ENCODE measurements at regions not wholly inside any gene's neighbourhood (a gene's known extent, or its start where the extent isn't known, plus 50 kb on each side); places are given as distances from the start of the nearest gene placed in this dataset.

DNA sequence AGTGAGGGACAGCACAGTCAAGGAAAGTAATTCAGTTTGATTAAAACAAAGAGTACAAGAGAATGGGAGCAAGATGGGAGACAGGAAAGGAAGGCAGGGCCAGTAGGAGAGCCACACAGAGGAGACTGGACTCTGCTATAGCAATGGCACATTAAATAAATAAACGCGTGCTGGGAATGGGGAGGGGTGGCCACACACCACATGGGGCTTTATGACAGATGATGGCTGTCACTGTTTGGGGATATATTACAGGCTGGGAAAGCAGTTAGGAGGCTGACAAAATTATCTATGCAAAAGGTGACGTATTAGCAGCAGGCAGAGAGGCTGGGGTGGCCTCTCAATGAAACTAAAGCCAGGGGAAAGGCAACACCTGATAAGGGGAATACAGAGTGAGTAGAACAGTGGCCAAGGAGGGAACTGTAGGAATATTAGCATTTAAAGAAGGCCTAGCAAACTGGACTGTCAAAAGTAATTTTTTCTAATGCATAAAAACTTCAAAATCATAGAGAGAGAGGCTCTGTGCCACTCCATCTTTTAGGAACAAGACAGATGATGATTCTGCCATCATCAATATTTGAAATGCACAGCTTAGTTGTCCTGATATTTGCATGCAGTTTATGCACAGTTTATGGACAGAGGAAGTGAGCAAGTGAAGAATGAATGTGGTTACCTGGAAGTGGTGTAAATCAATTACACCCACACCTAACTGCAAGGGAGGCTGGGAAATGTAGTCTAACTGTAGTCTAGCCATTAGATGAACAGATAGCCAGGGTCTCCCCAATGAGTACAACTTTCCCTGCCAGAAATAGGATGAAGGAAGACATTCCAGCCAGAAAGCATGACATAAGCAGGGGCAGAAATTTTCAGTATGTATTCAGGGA lies 346.5 kb downstream of the FOXO1 start:
- H3K4me3 ChIP-seq (replicated peaks in 1 of 2; ENCODE audit: low read depth in 2 of 2, low read length in 2 of 2): no peak overlapping the region
- TF ChIP-seq CTCF (IDR thresholded peaks at IDR 0.05; ENCODE audit: low read depth, low read length): no peak
- no peak for DNase-seq (ENCODE audit: low read depth in 2 of 2)

DNA sequence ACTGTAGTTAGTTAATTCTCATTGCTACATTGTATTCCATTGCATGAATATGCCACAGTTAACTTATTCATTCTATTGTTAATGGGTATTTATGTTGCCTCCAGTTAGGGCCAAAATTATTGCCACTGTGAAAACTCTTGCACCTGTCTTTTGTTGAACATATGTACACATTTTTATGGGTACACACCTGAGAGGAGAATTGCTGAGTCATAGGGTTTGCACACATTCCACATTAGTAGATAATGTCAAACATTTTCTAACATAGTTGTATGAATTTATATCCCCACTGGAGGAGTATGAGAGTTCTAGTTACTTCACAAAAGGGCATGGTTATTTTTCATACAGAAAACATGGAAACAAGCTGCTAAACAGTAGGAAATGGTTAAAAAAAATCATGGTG lies 338.4 kb downstream of the FOXO1 start:
- no peak for DNase-seq (ENCODE audit: low read depth in 2 of 2)
- TF ChIP-seq CTCF (IDR thresholded peaks at IDR 0.05; ENCODE audit: low read depth, low read length): no peak
- H3K4me3 ChIP-seq (replicated peaks in 1 of 2; ENCODE audit: low read depth in 2 of 2, low read length in 2 of 2): no peak overlapping the region

- peak; percentile 60 to 66 for DNase-seq (ENCODE audit: low read depth in 2 of 2)
- H3K4me3 ChIP-seq (replicated peaks in 1 of 2; ENCODE audit: low read depth in 2 of 2, low read length in 2 of 2): no peak overlapping the region
- TF ChIP-seq CTCF (IDR thresholded peaks at IDR 0.05; ENCODE audit: low read depth, low read length): no peak
Observed at GRCh38 chr13:40329781-40330485, 336.5 kb downstream of the FOXO1 start.

DNA sequence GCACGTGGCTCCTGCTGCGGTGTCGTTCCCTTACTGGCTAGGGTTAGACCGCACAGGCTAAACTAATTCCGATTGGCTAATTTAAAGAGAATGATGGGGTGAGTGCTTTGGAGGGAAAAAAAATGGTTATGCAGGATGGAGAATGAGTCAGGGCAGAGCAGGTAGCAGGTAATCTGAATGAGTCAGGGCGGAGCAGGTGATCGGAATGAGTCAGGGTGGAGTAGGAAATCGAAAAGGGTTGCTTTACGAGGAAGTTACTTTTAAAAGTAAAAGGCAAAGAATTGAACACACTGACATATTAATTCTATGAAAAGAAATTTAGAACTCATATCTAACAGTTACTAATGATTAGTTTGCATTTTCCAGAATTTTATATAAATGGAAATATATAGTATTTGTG lies 335.5 kb downstream of the FOXO1 start:
- H3K4me3 ChIP-seq (replicated peaks in 1 of 2; ENCODE audit: low read depth in 2 of 2, low read length in 2 of 2): no peak overlapping the region
- DNase-seq (ENCODE audit: low read depth in 2 of 2): no peak
- TF ChIP-seq CTCF (IDR thresholded peaks at IDR 0.05; ENCODE audit: low read depth, low read length): no peak

DNA sequence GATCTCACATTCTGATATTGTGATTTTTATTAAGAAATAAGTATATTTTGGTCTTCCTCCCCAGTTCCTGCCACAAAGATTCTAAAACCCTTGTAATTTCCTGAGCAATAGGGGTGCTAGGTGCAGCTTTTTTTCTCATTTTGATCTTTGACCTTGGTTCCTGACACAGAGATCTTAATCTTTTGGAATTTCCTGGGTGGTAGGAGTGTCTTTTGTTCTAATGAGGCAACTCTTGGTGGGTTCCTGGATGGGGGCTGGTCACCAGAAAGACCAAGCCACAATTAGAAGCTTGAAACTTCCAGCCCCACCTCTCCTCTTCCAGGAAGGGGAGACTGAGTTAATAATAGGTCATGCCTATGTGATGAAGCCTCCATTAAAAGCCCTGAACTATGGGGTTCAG lies 334.6 kb downstream of the FOXO1 start:
- TF ChIP-seq CTCF (IDR thresholded peaks at IDR 0.05; ENCODE audit: low read depth, low read length): no peak
- H3K4me3 ChIP-seq (replicated peaks in 1 of 2; ENCODE audit: low read depth in 2 of 2, low read length in 2 of 2): no peak overlapping the region
- DNase-seq (ENCODE audit: low read depth in 2 of 2): no peak

DNA sequence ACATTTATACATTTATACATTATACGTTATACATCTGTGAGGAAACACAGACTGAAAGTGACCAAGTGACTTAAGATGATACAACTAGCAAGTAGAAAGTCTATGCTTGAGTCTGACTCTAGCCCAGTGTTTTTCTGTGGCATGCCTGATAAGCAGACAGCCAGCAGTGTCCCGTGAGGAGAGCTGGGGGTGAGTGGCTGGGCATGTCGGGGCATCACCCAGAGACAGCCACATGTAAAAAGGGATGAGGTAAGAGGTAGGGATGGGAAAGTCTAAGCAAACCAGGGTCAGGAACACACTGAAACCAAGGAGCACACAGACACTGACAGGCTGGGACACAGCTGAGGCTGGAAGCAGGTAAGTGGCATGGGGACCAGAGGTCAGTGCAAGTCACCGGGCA lies 333.2 kb downstream of the FOXO1 start:
- no peak for TF ChIP-seq CTCF (IDR thresholded peaks at IDR 0.05; ENCODE audit: low read depth, low read length)
- H3K4me3 ChIP-seq (replicated peaks in 1 of 2; ENCODE audit: low read depth in 2 of 2, low read length in 2 of 2): no peak overlapping the region
- DNase-seq (ENCODE audit: low read depth in 2 of 2): no peak

All from cardiac fibroblast (primary cell).